Inflammatory macrophage treated with lipopolysaccharide for 4 hours (primary cell): ENCODE measurements at regions not wholly inside any gene's neighbourhood (a gene's known extent, or its start where the extent isn't known, plus 50 kb on each side); places are given as distances from the start of the nearest gene placed in this dataset.

ENCODE experiments used
- DNase-seq: peaks from one replicate; pipeline ENCODE4 v3.0.0-alpha.2; 2020

GRCh38 chr22:26732284-26732683 lies 74.9 kb downstream of the MIAT start:
- no peak for DNase-seq

GRCh38 chr22:26734339-26735018 lies 77.1 kb downstream of the MIAT start:
- no peak for DNase-seq

DNA sequence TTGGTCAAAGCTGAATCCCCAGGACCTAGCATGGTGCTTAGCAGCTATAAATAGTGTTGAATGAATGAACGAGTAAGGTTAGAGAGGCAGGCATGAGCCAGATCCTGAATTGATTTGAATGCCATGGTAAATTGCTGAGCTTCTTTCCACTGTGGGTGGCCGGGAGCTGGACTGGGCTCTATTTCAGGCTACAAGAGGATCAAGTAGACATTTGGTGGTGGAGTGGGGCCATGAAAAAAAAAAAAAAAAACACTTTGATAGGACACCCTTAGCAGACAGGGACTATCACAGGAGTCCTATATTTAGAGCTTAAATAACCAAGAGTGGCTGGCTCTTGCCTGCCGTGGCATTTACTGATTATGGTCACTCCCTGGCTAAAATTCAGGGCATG lies 77.6 kb downstream of the MIAT start:
- DNase-seq = no peak

DNA sequence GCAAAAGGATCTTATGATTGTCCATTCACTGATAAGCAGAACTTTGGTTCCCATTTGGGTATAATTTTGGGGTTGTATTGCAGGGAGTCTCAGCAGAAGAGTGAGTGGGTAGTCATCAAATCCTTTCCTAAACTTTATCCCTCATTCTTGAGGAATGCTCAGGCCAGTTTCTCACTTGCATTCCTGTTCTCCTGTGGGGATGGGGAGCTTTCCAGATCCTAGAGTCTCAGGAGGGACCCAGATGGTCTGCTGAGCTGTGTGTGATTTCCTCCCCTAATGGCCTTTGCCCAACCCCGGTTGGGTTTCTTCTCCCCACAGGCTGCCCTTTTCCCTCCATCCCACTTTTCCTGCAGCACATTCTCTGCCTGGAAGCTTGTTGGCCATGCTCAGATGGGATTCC lies 79.9 kb downstream of the MIAT start:
- DNase-seq = no peak

- no peak for DNase-seq
Observed at GRCh38 chr22:26740253-26740652, 82.9 kb downstream of the MIAT start.

DNA sequence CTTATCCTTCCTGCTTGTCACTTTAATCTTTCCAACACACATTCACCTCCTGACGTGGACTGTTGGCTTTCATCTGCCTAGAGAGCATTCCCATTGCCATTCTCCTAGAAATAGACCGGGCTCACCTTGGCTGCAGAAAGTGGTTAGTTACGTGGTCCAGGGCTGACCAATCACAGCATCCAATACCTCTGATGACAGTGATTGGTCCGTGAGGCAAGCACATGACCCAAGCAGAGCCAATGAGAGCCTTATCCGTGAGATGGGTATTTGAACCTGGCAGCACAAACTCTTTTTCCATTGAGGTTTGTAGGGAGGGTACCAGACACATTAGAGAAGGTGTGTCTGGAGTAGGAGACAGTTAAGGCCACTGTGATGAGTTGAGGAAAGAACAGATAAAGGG lies 85.8 kb downstream of the MIAT start:
- DNase-seq = no peak

GRCh38 chr22:26744892-26745808 lies 87.8 kb downstream of the MIAT start:
- no peak for DNase-seq

DNA sequence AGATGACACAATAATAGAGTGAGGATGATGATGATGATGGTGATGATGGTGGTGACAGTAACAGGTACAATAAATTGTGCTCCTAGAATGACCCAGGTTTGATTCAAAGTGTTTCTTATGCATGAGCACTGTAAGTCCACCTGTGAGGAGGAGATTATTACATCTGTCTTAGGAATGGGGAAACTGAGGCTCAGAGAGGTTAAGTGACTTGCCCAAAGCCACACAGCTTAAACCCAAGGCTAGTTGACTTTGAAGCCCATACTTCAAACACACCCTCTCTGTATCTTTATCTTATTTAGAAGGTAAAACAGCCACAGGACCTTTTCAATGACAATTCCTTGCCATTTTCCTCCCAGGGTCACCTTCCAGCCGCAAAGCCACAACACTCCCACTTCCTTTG lies 88.9 kb downstream of the MIAT start:
- no peak for DNase-seq

DNA sequence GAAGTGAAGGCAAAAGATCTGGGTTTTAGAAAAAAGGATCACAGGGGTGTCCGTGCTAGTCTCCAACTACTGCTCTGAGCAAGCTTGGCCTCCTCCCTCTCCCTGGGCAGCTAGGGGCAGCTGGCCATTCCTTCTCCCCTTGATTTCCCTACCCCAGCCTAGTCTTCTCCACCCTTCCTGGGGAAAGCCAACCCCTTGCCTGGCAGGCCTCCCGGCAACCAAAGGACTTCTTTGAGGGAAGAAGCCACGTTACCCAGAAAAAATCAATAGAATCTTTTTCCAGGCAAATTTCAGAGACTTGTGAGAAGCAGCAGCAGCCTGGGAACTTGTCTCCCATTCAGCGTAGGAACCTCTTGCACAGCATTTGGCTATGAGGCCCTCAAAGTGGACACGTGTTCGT lies 91.5 kb downstream of the MIAT start:
- DNase-seq = no peak

- no peak for DNase-seq
Observed at GRCh38 chr22:26751217-26751616, 93.8 kb downstream of the MIAT start.

GRCh38 chr22:26753125-26753862 lies 95.9 kb downstream of the MIAT start:
- no peak for DNase-seq

DNA sequence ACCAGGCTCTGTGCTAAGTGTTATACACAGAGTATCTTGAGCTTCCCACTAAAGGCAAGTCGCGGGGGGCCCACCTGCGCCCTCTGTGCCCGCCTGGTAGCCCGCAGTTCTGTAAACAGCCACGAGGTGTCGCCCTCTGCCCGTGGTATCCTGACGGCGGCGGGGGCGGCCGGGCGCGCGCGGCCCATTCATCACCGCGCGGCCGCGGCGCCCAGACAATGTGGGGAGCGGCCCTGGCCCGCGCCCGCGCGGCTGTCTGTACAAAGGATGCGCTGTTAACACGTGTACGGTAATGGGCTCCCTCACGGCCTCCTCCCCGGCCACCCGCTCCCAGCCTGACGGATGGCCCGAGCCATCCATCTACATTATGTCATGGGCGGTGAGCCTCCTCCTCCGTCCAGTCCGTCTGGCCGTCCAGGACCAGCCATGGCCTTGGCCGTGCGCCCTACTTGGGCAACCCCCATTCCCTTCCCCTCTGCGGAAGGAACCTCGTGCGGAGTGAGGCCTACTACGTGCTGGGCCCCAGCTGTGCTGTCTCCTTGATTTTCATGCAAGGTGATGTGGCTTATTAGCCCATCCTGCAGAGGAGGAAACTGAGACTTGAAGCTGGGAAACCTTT lies 99.4 kb downstream of the MIAT start:
- peak; percentile 20 for DNase-seq

GRCh38 chr22:26757496-26757895 lies 100.1 kb downstream of the MIAT start:
- no peak for DNase-seq

DNA sequence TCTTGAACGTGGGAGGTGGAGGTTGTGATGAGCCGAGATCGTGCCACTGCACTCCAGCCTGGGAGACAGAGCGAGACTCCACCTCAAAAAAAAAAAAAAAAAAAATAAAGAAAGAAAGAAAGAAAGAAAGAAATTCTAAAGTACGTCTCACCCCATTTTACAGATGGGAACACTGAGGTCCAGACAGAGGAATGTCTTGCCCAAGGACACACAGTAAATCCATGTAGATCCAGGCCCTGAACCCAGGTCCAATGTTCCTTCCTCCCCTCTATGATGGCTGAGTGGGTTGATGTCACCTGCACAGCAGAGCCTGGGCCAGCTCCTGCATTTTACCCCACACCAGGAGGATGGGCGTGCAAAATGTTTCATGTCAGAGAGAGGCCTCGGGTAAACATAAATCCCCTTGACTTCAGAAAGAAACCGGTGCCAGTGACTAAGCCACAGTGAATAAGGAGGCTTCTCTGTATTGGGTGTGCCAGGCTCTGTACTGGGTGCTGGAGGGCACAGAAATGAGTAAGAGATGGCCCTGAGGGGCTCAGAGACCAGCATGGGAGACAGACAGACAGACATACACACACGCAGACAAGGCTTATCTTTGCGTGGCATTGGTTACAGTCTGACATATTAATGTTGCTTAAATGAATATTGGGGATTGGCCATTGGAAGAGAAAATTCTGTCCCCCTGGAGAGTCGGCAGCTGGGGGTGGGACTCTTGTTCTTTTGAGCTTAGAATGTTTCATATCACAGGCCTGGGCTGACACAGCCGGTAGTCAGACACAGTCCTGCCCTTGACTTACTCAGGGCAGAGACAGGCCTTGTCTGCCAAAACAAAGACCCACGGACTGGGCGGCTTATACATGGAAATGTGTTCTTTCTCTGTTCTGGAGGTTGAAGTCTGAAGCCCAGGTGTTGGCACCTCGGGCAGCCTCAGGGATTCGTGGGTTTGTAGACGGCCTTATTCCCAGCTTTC lies 105.4 kb downstream of the MIAT start:
- DNase-seq = no peak

- DNase-seq = no peak
Observed at GRCh38 chr22:26763633-26764361, 106.4 kb downstream of the MIAT start.

DNA sequence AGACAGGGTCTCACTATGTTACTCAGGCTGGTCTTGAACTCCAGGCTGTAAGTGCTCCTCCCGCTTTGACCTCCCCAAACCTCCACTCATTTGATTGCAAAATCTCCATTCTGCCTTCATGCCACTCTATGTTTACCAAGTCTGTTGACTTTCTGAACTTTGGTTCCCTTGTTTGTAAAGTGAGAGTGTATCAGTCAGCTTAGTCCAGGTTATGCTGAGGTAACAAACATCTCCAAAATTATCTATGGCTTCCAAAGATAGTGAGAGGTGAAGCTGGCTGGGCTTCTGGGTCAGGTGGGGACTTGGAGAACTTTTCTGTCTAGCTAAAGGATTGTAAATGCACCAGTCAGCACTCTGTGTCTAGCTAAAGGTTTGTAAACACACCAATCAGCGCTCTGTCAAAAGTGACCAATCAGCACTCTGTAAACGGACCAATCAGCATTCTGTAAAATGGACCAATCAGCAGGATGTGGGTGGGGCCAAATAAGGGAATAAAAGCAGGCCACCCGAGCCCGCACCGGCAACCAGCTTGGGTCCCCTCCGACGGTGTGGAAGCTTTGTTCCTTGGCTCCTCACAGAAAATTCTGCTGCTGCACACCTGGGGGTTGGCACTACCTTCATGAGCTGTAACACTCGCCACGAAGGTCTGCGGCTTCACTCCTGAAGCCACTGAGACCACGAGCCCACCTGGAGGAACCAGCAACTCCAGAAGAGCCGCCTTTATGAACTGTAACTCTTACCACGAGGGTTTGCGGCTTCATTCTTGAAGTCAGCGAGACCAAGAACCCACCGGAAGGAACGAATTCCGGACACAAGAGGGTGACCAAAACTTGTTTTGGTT lies 109.3 kb downstream of the MIAT start:
- DNase-seq = no peak

GRCh38 chr22:26767351-26768155 lies 110.2 kb downstream of the MIAT start:
- no peak for DNase-seq

- DNase-seq = no peak
Observed at GRCh38 chr22:26768156-26768515, 110.7 kb downstream of the MIAT start.

DNA sequence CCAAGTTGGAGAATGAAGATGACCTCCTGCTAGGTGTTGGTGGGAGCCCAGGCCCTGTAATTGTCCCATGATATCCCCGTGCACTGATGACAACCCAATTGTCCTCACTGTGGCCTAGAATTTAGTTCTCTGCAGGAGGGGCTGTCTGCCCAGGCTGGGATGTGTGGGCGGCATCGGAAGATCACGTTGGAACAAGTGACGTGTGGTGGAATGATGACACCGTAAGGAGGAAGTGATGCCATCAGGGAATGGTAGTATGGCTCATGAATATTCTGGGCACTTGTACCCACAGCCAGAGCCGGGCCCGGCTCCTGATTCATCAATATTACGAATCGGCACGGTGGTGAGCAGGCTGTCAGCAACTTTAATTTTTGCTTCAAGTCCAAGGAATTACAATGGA lies 111.6 kb downstream of the MIAT start:
- DNase-seq = peak; percentile 67
